C4-2B (cell line): ENCODE measurements at regions not wholly inside any gene's neighbourhood (a gene's known extent, or its start where the extent isn't known, plus 50 kb on each side); places are given as distances from the start of the nearest gene placed in this dataset.
A peak's percentile ranks its signal among the peaks of the same experiment; 100 is the strongest.

Source experiments
- H3K27ac ChIP-seq: fragments of 450-650 bp; 2 replicates; pipeline ENCODE4 v1.5.1; 2017
- CTCF ChIP-seq: fragments of 450-650 bp; conservative IDR thresholded peaks from 2 replicates; pipeline ENCODE4 v1.5.1; 2017; ENCODE audit warnings: mild to moderate bottlenecking
- ZFX ChIP-seq: fragments of 450-650 bp; IDR thresholded peaks from 2 replicates; pipeline ENCODE4 v1.6.1; 2017

- TF ChIP-seq ZFX (no peak), CTCF (no peak)
- no peak overlapping the region for H3K27ac ChIP-seq
These were observed 59.3 kb upstream of the SLC4A10 start for GRCh38 chr2:161564906-161565305.

GRCh38 chr2:161569401-161569800 is 54.8 kb upstream of the SLC4A10 start:
- TF ChIP-seq CTCF (no peak), ZFX (no peak)
- no peak overlapping the region for H3K27ac ChIP-seq

GRCh38 chr2:161570424-161571050 is 53.7 kb upstream of the SLC4A10 start:
- TF ChIP-seq ZFX (no peak), CTCF (peak; percentile 60)
- no peak overlapping the region for H3K27ac ChIP-seq

- no peak overlapping the region for H3K27ac ChIP-seq
- TF ChIP-seq CTCF (no peak), ZFX (no peak)
These were observed 53.2 kb upstream of the SLC4A10 start for GRCh38 chr2:161571051-161571429.
